ENCODE measurements at regions not wholly inside any gene's neighbourhood (a gene's known extent, or its start where the extent isn't known, plus 50 kb on each side); places are given as distances from the start of the nearest gene placed in this dataset.

DNA sequence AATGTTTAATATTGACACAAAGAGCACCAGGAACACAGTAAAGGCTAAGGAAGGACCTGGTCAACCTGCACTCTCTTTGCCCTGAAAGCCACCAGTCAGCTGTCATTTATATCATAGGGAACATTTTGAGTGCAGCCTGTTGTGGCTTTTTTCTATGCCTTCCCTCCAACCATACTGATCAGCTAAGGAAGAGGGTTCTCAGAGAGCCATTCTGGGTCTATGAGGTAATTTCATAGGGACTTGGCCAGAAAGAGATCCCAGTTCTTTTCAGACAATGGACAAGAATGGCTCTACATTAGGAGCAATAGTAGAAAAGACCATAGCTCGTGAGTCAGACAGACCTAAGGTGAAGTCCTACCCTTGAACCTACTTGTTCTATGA, 132.8 kb downstream of the CCDC34 start:
- no peaks in the 10 kb centered on the region for H3K36me3 ChIP-seq (ENCODE audit: control insufficient read depth, insufficient read depth, low read length)
- ChIA-PET CTCF (ENCODE audit: low intra/inter-chr PET ratio) (no interaction called here), POLR2A (interaction anchor here (1.3 kb wide), 1 partner anchor 13 kb away, joined by 3 read pairs; no protein-coding TSS in a partner anchor)
- no peak for ATAC-seq
- no peaks in the 10 kb centered on the region for H3K9me1 ChIP-seq (ENCODE audit: control insufficient read depth, insufficient read depth, low read length)
- H3K79me2 ChIP-seq (ENCODE audit: control insufficient read depth, insufficient read depth, low read length), result no peaks in the 10 kb centered on the region
- intact Hi-C loops (cut with micrococcal nuclease) (no loop called here), in situ Hi-C loops (cut with MboI) (no loop called here)
- H3K27ac ChIP-seq (ENCODE audit: extremely low read depth, low read depth, low read length), result no peak overlapping the region
- WGBS (ENCODE audit: insufficient coverage, low coverage, missing lambda C conversion rate), result 0% methylated on average over 1 of the region's 1 CpG
- H4K20me1 ChIP-seq (replicated peaks; ENCODE audit: control insufficient read depth, insufficient read depth, low read length), result no peaks in the 10 kb centered on the region
- no peak for FAIRE-seq
- no peak for DNase-seq (ENCODE audit: extremely low read depth in 1 of 4, low spot score in 3 of 4)
- H2AFZ ChIP-seq (ENCODE audit: low read depth, low read length), result no peak overlapping the region
- no peak overlapping the region for H3K4me3 ChIP-seq
- H3K9me3 ChIP-seq (replicated peaks; ENCODE audit: control insufficient read depth, insufficient read depth, low read depth, low read length), result no peaks in the 10 kb centered on the region
- no peak overlapping the region for H3K9ac ChIP-seq (ENCODE audit: insufficient read depth in 1 of 2, low read depth in 2 of 2, low read length in 2 of 2)
- peaks cover 0 to 3% of the 10 kb centered on the region in 2 experiments; a peak in 2 of 5 replicates for H3K4me1 ChIP-seq (replicated peaks in 1 of 2; ENCODE audit: control insufficient read depth in 2 of 2, insufficient read depth in 2 of 2, low read length in 2 of 2)
- H3K4me2 ChIP-seq (ENCODE audit: insufficient read depth, low read length), result no peak overlapping the region
- H3K27me3 ChIP-seq (ENCODE audit: control insufficient read depth in 2 of 2, insufficient read depth in 2 of 2, low read length in 2 of 2), result peaks cover 8 to 12% of the 10 kb centered on the region in 2 experiments; a peak in 3 of 5 replicates
- no TSS peak for BruUV-seq (replicated peaks)
- no peak for TF ChIP-seq BRCA1 (IDR thresholded peaks at IDR 0.05)
- no peak for TF ChIP-seq BRCA1 (CRISPR knock-in tag; IDR thresholded peaks at IDR 0.05)
- TF ChIP-seq, protein P1, sequence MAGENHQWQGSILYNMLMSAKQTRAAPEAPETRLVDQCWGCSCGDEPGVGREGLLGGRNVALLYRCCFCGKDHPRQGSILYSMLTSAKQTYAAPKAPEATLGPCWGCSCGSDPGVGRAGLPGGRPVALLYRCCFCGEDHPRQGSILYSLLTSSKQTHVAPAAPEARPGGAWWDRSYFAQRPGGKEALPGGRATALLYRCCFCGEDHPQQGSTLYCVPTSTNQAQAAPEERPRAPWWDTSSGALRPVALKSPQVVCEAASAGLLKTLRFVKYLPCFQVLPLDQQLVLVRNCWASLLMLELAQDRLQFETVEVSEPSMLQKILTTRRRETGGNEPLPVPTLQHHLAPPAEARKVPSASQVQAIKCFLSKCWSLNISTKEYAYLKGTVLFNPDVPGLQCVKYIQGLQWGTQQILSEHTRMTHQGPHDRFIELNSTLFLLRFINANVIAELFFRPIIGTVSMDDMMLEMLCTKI (IDR thresholded peaks at IDR 0.05; ENCODE audit: partially characterized antibody), result no peak
- TF ChIP-seq ZNF639 (CRISPR knock-in tag; conservative IDR thresholded peaks at IDR 0.05 in 1 of 2, IDR thresholded peaks at IDR 0.05 in 1 of 2), result no peak
- no peak for TF ChIP-seq XRCC4 (IDR thresholded peaks at IDR 0.05; ENCODE audit: extremely low read depth, insufficient read depth, insufficient read length)
- TF ChIP-seq POLR2H (tag; IDR thresholded peaks at IDR 0.05; ENCODE audit: low read depth), result no peak
- TF ChIP-seq MEF2A (IDR thresholded peaks at IDR 0.05; ENCODE audit: control insufficient read depth, low read depth, low read length), result no peak
- no peak for TF ChIP-seq ETV6 (IDR thresholded peaks at IDR 0.05; ENCODE audit: borderline replicate concordance in 1 of 2, low read depth in 2 of 2, low read length in 1 of 2)
- TF ChIP-seq ETV6 (CRISPR knock-in tag; IDR thresholded peaks at IDR 0.05; ENCODE audit: borderline replicate concordance), result no peak

All from K562 (cell line).